ENCODE measurements at regions not wholly inside any gene's neighbourhood (a gene's known extent, or its start where the extent isn't known, plus 50 kb on each side); places are given as distances from the start of the nearest gene placed in this dataset.

- no peak for TF ChIP-seq ZNF331 (CRISPR knock-in tag; IDR thresholded peaks at IDR 0.05; ENCODE audit: low read depth)
- TF ChIP-seq CTCF (conservative IDR thresholded peaks at IDR 0.05; ENCODE audit: low read depth in 2 of 2) = no peak
- TF ChIP-seq, protein P1, sequence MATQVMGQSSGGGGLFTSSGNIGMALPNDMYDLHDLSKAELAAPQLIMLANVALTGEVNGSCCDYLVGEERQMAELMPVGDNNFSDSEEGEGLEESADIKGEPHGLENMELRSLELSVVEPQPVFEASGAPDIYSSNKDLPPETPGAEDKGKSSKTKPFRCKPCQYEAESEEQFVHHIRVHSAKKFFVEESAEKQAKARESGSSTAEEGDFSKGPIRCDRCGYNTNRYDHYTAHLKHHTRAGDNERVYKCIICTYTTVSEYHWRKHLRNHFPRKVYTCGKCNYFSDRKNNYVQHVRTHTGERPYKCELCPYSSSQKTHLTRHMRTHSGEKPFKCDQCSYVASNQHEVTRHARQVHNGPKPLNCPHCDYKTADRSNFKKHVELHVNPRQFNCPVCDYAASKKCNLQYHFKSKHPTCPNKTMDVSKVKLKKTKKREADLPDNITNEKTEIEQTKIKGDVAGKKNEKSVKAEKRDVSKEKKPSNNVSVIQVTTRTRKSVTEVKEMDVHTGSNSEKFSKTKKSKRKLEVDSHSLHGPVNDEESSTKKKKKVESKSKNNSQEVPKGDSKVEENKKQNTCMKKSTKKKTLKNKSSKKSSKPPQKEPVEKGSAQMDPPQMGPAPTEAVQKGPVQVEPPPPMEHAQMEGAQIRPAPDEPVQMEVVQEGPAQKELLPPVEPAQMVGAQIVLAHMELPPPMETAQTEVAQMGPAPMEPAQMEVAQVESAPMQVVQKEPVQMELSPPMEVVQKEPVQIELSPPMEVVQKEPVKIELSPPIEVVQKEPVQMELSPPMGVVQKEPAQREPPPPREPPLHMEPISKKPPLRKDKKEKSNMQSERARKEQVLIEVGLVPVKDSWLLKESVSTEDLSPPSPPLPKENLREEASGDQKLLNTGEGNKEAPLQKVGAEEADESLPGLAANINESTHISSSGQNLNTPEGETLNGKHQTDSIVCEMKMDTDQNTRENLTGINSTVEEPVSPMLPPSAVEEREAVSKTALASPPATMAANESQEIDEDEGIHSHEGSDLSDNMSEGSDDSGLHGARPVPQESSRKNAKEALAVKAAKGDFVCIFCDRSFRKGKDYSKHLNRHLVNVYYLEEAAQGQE (IDR thresholded peaks at IDR 0.05; ENCODE audit: unreplicated experiment) = no peak
- TF ChIP-seq, protein P2, sequence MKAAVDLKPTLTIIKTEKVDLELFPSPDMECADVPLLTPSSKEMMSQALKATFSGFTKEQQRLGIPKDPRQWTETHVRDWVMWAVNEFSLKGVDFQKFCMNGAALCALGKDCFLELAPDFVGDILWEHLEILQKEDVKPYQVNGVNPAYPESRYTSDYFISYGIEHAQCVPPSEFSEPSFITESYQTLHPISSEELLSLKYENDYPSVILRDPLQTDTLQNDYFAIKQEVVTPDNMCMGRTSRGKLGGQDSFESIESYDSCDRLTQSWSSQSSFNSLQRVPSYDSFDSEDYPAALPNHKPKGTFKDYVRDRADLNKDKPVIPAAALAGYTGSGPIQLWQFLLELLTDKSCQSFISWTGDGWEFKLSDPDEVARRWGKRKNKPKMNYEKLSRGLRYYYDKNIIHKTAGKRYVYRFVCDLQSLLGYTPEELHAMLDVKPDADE (IDR thresholded peaks at IDR 0.05) = no peak
- TF ChIP-seq CREB1 (CRISPR knock-in tag; IDR thresholded peaks at IDR 0.05; ENCODE audit: low read depth) = no peak
- TF ChIP-seq POLR2AphosphoS5 (IDR thresholded peaks at IDR 0.05; ENCODE audit: low read depth) = no peak
- TF ChIP-seq JUNB (IDR thresholded peaks at IDR 0.05; ENCODE audit: unreplicated experiment) = no peak
- no peak for TF ChIP-seq ZNF114 (CRISPR knock-in tag; IDR thresholded peaks at IDR 0.05)
- TF ChIP-seq EZH2phosphoT487 (IDR thresholded peaks at IDR 0.05; ENCODE audit: unreplicated experiment) = no peak
These were observed 301.3 kb upstream of the SKOR2 start (continued) for GRCh38 chr18:47552783-47553182.

DNA sequence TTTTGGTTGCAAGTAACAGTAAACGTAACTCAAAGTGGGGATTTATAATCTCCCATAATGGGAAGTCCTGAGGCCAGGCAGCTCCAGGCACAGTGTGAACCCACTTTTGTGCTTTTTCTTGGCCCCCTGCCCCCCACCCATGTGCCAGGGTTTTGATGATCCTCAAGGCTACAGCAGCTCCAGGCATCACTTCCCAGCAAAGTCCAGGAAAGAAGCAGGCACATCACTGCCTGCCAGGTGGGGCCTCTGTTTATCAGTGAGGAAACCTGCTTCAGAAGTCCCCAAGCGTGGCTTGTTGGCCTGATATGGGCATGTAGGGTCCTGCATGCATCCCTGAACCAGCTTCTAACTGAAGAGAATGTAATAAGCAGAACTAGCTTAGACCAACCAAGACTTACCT lies 299.2 kb upstream of the SKOR2 start:
- Histone ChIP-seq H3K9me2 (ENCODE audit: insufficient read depth) (0 out of 2 replicates have a peak, but pooled peaks cover 4% of the 10 kb centered on the region), H3K79me2 (replicated peaks; ENCODE audit: insufficient read depth) (no peaks in the 10 kb centered on the region)
- TF ChIP-seq JUNB (IDR thresholded peaks at IDR 0.05; ENCODE audit: unreplicated experiment) (no peak), ZNF114 (CRISPR knock-in tag; IDR thresholded peaks at IDR 0.05) (no peak), STAT1 (IDR thresholded peaks at IDR 0.05; ENCODE audit: unreplicated experiment) (no peak)
- TF ChIP-seq, protein P3, sequence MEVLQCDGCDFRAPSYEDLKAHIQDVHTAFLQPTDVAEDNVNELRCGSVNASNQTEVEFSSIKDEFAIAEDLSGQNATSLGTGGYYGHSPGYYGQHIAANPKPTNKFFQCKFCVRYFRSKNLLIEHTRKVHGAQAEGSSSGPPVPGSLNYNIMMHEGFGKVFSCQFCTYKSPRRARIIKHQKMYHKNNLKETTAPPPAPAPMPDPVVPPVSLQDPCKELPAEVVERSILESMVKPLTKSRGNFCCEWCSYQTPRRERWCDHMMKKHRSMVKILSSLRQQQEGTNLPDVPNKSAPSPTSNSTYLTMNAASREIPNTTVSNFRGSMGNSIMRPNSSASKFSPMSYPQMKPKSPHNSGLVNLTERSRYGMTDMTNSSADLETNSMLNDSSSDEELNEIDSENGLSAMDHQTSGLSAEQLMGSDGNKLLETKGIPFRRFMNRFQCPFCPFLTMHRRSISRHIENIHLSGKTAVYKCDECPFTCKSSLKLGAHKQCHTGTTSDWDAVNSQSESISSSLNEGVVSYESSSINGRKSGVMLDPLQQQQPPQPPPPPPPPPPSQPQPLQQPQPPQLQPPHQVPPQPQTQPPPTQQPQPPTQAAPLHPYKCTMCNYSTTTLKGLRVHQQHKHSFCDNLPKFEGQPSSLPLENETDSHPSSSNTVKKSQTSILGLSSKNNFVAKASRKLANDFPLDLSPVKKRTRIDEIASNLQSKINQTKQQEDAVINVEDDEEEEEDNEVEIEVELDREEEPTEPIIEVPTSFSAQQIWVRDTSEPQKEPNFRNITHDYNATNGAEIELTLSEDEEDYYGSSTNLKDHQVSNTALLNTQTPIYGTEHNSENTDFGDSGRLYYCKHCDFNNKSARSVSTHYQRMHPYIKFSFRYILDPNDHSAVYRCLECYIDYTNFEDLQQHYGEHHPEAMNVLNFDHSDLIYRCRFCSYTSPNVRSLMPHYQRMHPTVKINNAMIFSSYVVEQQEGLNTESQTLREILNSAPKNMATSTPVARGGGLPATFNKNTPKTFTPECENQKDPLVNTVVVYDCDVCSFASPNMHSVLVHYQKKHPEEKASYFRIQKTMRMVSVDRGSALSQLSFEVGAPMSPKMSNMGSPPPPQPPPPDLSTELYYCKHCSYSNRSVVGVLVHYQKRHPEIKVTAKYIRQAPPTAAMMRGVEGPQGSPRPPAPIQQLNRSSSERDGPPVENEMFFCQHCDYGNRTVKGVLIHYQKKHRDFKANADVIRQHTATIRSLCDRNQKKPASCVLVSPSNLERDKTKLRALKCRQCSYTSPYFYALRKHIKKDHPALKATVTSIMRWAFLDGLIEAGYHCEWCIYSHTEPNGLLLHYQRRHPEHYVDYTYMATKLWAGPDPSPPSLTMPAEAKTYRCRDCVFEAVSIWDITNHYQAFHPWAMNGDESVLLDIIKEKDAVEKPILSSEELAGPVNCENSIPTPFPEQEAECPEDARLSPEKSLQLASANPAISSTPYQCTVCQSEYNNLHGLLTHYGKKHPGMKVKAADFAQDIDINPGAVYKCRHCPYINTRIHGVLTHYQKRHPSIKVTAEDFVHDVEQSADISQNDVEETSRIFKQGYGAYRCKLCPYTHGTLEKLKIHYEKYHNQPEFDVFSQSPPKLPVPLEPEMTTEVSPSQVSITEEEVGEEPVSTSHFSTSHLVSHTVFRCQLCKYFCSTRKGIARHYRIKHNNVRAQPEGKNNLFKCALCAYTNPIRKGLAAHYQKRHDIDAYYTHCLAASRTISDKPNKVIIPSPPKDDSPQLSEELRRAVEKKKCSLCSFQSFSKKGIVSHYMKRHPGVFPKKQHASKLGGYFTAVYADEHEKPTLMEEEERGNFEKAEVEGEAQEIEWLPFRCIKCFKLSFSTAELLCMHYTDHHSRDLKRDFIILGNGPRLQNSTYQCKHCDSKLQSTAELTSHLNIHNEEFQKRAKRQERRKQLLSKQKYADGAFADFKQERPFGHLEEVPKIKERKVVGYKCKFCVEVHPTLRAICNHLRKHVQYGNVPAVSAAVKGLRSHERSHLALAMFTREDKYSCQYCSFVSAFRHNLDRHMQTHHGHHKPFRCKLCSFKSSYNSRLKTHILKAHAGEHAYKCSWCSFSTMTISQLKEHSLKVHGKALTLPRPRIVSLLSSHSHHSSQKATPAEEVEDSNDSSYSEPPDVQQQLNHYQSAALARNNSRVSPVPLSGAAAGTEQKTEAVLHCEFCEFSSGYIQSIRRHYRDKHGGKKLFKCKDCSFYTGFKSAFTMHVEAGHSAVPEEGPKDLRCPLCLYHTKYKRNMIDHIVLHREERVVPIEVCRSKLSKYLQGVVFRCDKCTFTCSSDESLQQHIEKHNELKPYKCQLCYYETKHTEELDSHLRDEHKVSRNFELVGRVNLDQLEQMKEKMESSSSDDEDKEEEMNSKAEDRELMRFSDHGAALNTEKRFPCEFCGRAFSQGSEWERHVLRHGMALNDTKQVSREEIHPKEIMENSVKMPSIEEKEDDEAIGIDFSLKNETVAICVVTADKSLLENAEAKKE (CRISPR knock-in tag; IDR thresholded peaks at IDR 0.05) = no peak

More for the DNA sequence above, 299.2 kb upstream of the SKOR2 start:
- peaks cover under 1% of the 10 kb centered on the region for H3K27me3 Mint-ChIP-seq (ENCODE audit: insufficient read depth, low read depth, poor library complexity)
- H2AFZ ChIP-seq = no peak overlapping the region
- H3K4me1 ChIP-seq (ENCODE audit: insufficient read depth) = no peaks in the 10 kb centered on the region
- no peak overlapping the region for H3K4me2 ChIP-seq
- H3K4me3 Mint-ChIP-seq = no peak overlapping the region
- DNase-seq (ENCODE audit: low spot score) = no peak
- H4K20me1 ChIP-seq (replicated peaks; ENCODE audit: insufficient read depth) = no peaks in the 10 kb centered on the region
- H3F3A ChIP-seq (replicated peaks; ENCODE audit: low read depth) = no peaks in the 10 kb centered on the region
- H3K4me1 Mint-ChIP-seq = no peaks in the 10 kb centered on the region; the same call in 2 of the 3 replicates
- no peaks in the 10 kb centered on the region for H3K9me3 Mint-ChIP-seq
- no peak overlapping the region for H3K27ac ChIP-seq (ENCODE audit: low read depth)
- H3K36me3 Mint-ChIP-seq (ENCODE audit: low read depth) = no peaks in the 10 kb centered on the region
- no peak for ATAC-seq
- no peak overlapping the region for H3K27ac Mint-ChIP-seq
- H3K36me3 ChIP-seq (ENCODE audit: insufficient read depth) = no peaks in the 10 kb centered on the region
- no peaks in the 10 kb centered on the region for H3K27me3 ChIP-seq (ENCODE audit: insufficient read depth)
- no peak overlapping the region for H3K4me3 ChIP-seq
